H1 (cell line): ENCODE measurements at regions not wholly inside any gene's neighbourhood (a gene's known extent, or its start where the extent isn't known, plus 50 kb on each side); places are given as distances from the start of the nearest gene placed in this dataset.
"Not testable (repeated sequence)": the region's sequence is repeated elsewhere in the genome, so short reads cannot be mapped to it uniquely, and the experiment has no call there.

Source experiments
- CTCF ChIA-PET: fragments of 300-600 bp; sonication (Branson Sonifier 250); formaldehyde crosslinking; loops from one replicate; lab custom pipeline; 2021; ENCODE audit not compliant: partially characterized antibody; lab: Charles Lee
- POLR2A ChIA-PET: fragments of 300-600 bp; sonication (Branson Sonifier 250); formaldehyde crosslinking; loops from one replicate; lab custom pipeline; 2021; ENCODE audit warnings: inconsistent platforms; ENCODE audit not compliant: partially characterized antibody; lab: Charles Lee
- DNase-seq, 2 experiments: peaks; one replicate each; pipeline versions ENCODE4 v3.0.0 to v3.0.0-alpha.2; 2010 to 2022; ENCODE audit warnings: low spot score in 2 of 2, low read depth in 1 of 2, mixed read lengths in 1 of 2
- FAIRE-seq: peaks from 2 replicates; lab custom pipeline; 2011; peaks lifted over from hg19 to GRCh38; lab: Jason Lieb, UNC
- H2AFZ ChIP-seq: 2 replicates; pipeline ENCODE4 v1.8.1; 2012; ENCODE audit warnings: low read length, inconsistent platforms
- H2AK5ac ChIP-seq: 2 replicates; pipeline ENCODE4 v1.6.1; 2013; ENCODE audit warnings: low read depth, low read length
- H2BK120ac ChIP-seq: replicated peaks from 2 replicates; pipeline ENCODE3; 2013; ENCODE audit warnings: low read depth, low read length, inconsistent platforms
- H2BK12ac ChIP-seq: 2 replicates; pipeline ENCODE4 v1.6.1; 2013; ENCODE audit warnings: low read depth, low read length
- H2BK15ac ChIP-seq: 2 replicates; pipeline ENCODE4 v1.6.1; 2013; ENCODE audit warnings: low read length
- H2BK20ac ChIP-seq: 2 replicates; pipeline ENCODE4 v1.6.1; 2013; ENCODE audit warnings: low read length
- H2BK5ac ChIP-seq: 2 replicates; pipeline ENCODE4 v1.6.1; 2013; ENCODE audit warnings: low read depth, low read length
- H3K14ac ChIP-seq: 2 replicates; pipeline ENCODE4 v1.6.1; 2013; ENCODE audit warnings: inconsistent platforms; ENCODE audit not compliant: insufficient read length
- H3K18ac ChIP-seq: 2 replicates; pipeline ENCODE4 v1.6.1; 2013; ENCODE audit warnings: low read length; ENCODE audit errors: extremely low read depth
- H3K23ac ChIP-seq: 2 replicates; pipeline ENCODE4 v1.6.1; 2013; ENCODE audit warnings: inconsistent platforms; ENCODE audit not compliant: insufficient read length
- H3K23me2 ChIP-seq: 2 replicates; pipeline ENCODE4 v1.6.1; 2013; ENCODE audit warnings: low read depth, low read length
- H3K27ac ChIP-seq: 2 replicates; pipeline ENCODE4 v1.6.1; 2011; ENCODE audit warnings: low read depth, low read length, inconsistent platforms
- H3K27me3 ChIP-seq, 4 experiments: replicated peaks in 1 of 4; 1 replicate in 1 of 4; 2 replicates in 3 of 4; pipeline versions ENCODE4 v1.6.1 to v1.8.1; 2011 to 2013; ENCODE audit warnings: low read length in 3 of 4, mild to moderate bottlenecking in 3 of 4, inconsistent platforms in 2 of 4, mixed read lengths in 2 of 4, moderate library complexity in 1 of 4; ENCODE audit not compliant: control insufficient read depth in 3 of 4, insufficient read depth in 3 of 4; ENCODE audit errors: extremely low read depth in 1 of 4
- H3K36me3 ChIP-seq, 4 experiments: 2 replicates each; pipeline versions ENCODE4 v1.6.1 to v1.8.1; 2011 to 2013; ENCODE audit warnings: mild to moderate bottlenecking in 4 of 4, low read length in 3 of 4, moderate library complexity in 2 of 4, control low read depth in 1 of 4, inconsistent platforms in 1 of 4; ENCODE audit not compliant: insufficient read depth in 4 of 4, control insufficient read depth in 2 of 4
- H3K4ac ChIP-seq: replicated peaks from 2 replicates; pipeline ENCODE3; 2013; ENCODE audit warnings: low read length, low read depth, mixed read lengths, inconsistent platforms; ENCODE audit not compliant: insufficient read length
- H3K4me1 ChIP-seq, 4 experiments: replicated peaks in 1 of 4; 1 replicate in 1 of 4; 2 replicates in 3 of 4; pipeline versions ENCODE4 v1.6.1 to v1.8.1; 2011 to 2013; ENCODE audit warnings: low read length in 3 of 4, inconsistent platforms in 2 of 4, mixed read lengths in 1 of 4; ENCODE audit not compliant: insufficient read depth in 4 of 4, control insufficient read depth in 3 of 4
- H3K4me2 ChIP-seq, 2 experiments: 2 replicates each; pipeline versions ENCODE4 v1.6.1 to v1.8.1; 2011 to 2013; ENCODE audit warnings: low read depth in 2 of 2, low read length in 2 of 2, control low read depth in 1 of 2, inconsistent platforms in 1 of 2, mild to moderate bottlenecking in 1 of 2; ENCODE audit not compliant: insufficient read depth in 1 of 2
- H3K4me3 ChIP-seq, 4 experiments: fragments of 200-600, 300-600 bp in 1 of 4; sonication (generic), shearing (Covaris generic), sonication (Bioruptor Twin) in 1 of 4; 2 replicates each; pipeline versions ENCODE4 v1.5.1 to v1.8.1; 2011 to 2016; ENCODE audit warnings: low read length in 4 of 4, low read depth in 3 of 4, control low read depth in 2 of 4, inconsistent platforms in 2 of 4, mild to moderate bottlenecking in 2 of 4, mixed read lengths in 1 of 4, moderate library complexity in 1 of 4; ENCODE audit not compliant: insufficient read depth in 2 of 4; ENCODE audit errors: extremely low read depth in 1 of 4
- H3K56ac ChIP-seq: replicated peaks from 2 replicates; pipeline ENCODE3; 2013; ENCODE audit warnings: low read depth, mild to moderate bottlenecking, mixed read lengths, low read length, inconsistent platforms; ENCODE audit not compliant: insufficient read length
- H3K79me1 ChIP-seq: 2 replicates; pipeline ENCODE4 v1.6.1; 2013; ENCODE audit warnings: low read depth, low read length, control low read depth
- H3K79me2 ChIP-seq, 2 experiments: 2 replicates each; pipeline versions ENCODE4 v1.6.1 to v1.8.1; 2012 to 2013; ENCODE audit warnings: low read length in 2 of 2, mild to moderate bottlenecking in 2 of 2, inconsistent platforms in 1 of 2; ENCODE audit not compliant: insufficient read depth in 2 of 2, control insufficient read depth in 1 of 2
- H3K9ac ChIP-seq, 4 experiments: replicated peaks in 1 of 4; 1 replicate in 1 of 4; 2 replicates in 3 of 4; pipeline versions ENCODE4 v1.6.1 to v1.8.1; 2011 to 2013; ENCODE audit warnings: low read depth in 3 of 4, low read length in 3 of 4, control low read depth in 2 of 4, mild to moderate bottlenecking in 2 of 4, moderate library complexity in 2 of 4, inconsistent platforms in 1 of 4; ENCODE audit errors: extremely low read depth in 1 of 4
- H3K9me3 ChIP-seq, 2 experiments: 2 replicates each; pipeline versions ENCODE4 v1.6.1 to v1.8.1; 2012 to 2013; ENCODE audit warnings: mild to moderate bottlenecking in 2 of 2, moderate library complexity in 2 of 2, control low read depth in 1 of 2, inconsistent platforms in 1 of 2, low read depth in 1 of 2, low read length in 1 of 2, mixed read lengths in 1 of 2; ENCODE audit not compliant: insufficient read depth in 2 of 2
- H4K20me1 ChIP-seq, 2 experiments: replicated peaks in 1 of 2; 2 replicates each; pipeline versions ENCODE3 to v1.8.1; 2011 to 2013; ENCODE audit warnings: inconsistent platforms in 2 of 2, low read length in 2 of 2, mild to moderate bottlenecking in 1 of 2; ENCODE audit not compliant: insufficient read depth in 2 of 2, control insufficient read depth in 1 of 2
- H4K5ac ChIP-seq: 2 replicates; pipeline ENCODE4 v1.6.1; 2013; ENCODE audit warnings: low read length, low read depth, mixed read lengths, inconsistent platforms; ENCODE audit not compliant: insufficient read length
- H4K8ac ChIP-seq: 2 replicates; pipeline ENCODE4 v1.8.0; 2013; ENCODE audit warnings: mild to moderate bottlenecking, moderate library complexity, low read length, inconsistent platforms; ENCODE audit not compliant: insufficient read depth; ENCODE audit errors: extremely low read depth
- H4K91ac ChIP-seq: replicated peaks from 2 replicates; pipeline ENCODE3; 2013; ENCODE audit warnings: low read length, mixed read lengths, inconsistent platforms; ENCODE audit not compliant: insufficient read length
- WGBS, 2 experiments: shearing (Covaris generic) in 1 of 2; methylation state at CpG; one replicate each; pipeline versions ENCODE4 v1.1.6 to v1.1.7; 2013 to 2015; ENCODE audit warnings: low lambda C conversion rate in 2 of 2, mixed read lengths in 2 of 2, inconsistent platforms in 1 of 2, low coverage in 1 of 2, missing lambda C conversion rate in 1 of 2; ENCODE audit not compliant: insufficient replicate concordance in 2 of 2, insufficient coverage in 1 of 2, insufficient read length in 1 of 2; ENCODE audit errors: extremely low coverage in 1 of 2, missing lambda C conversion rate in 1 of 2; 5-methylcytosine and 5-hydroxymethylcytosine counted together

DNA sequence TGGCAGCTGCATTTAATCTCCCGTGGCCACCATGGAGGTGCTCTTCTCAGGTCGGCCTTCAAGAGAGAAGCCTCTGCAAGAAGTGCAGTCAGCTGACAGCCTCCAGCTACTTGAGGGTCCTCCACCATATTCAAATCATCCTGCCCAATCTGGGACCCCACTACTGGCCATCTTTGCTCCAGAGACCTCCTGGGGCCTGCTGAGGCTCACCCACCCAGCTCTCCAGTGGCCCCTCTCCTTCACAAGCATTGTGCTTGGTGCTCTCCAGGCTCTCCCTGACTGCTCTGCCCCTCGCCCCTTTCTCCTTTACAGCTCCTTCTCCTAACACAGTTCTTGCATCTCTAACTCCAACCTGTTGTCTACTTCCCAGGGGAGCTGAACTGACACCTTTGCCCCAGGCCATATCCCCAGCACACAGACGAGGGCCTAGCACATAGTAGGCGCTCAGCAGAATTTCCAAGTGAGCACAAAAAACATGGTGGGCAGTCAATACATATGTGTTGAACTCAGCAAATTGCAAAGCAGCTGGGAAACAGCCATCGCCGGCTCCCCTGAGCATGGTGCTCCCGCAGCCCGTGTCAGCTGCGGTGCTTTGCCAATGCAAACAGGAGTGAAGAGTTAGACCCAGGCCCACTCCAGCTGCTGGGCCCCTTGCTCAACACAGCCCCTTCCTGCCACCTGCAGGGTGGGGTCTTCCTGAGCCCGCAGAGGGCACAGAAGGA is 102.2 kb downstream of the TNFRSF13B start:
- H3K36me3 ChIP-seq, H3K18ac ChIP-seq, H3K27ac ChIP-seq, H2BK15ac ChIP-seq, H3K14ac ChIP-seq, H2BK20ac ChIP-seq, H3K4me1 ChIP-seq, H3K27me3 ChIP-seq, H4K8ac ChIP-seq, H4K20me1 ChIP-seq, H2BK120ac ChIP-seq, H2AFZ ChIP-seq, H2BK5ac ChIP-seq, H2BK12ac ChIP-seq, H3K9me3 ChIP-seq, H2AK5ac ChIP-seq, H3K4me2 ChIP-seq, H3K9ac ChIP-seq, H3K79me2 ChIP-seq, H4K5ac ChIP-seq, H3K23ac ChIP-seq, H3K4me3 ChIP-seq, H3K23me2 ChIP-seq, H3K79me1 ChIP-seq, H3K56ac ChIP-seq, DNase-seq, H3K4ac ChIP-seq, CTCF ChIA-PET, H4K91ac ChIP-seq, FAIRE-seq: not testable (repeated sequence)
- WGBS, 2 experiments, result 94% methylated on average over 8 of the region's 11 CpGs; no CpG with 5 or more reads in 1 of the 2 experiments
- POLR2A ChIA-PET, result interaction anchor here (0.7 kb wide), 1 partner anchor 191 kb away, joined by 3 read pairs; no protein-coding TSS in a partner anchor

DNA sequence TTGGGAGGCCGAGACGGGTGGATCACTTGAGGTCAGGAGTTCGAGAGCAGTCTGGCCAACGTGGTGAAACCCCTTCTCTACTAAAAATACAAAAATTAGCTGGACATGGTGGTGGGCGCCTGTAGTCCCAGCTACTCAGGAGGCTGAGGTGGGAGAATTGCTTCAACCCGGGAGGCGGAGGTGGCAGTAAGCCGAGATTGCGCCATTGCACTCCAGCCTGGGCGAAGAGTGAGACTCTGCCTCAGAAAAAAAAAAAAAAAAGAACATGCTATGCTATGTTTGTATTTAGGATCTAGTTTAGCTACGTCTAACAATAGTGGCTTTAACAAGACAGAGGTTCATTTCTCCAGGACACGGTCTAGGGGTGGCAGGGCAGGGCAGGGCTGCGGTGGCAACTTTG is 103.3 kb downstream of the TNFRSF13B start:
- H3K4me3 ChIP-seq, H4K5ac ChIP-seq, H3K9me3 ChIP-seq, H3K4me1 ChIP-seq, H3K36me3 ChIP-seq, H3K79me2 ChIP-seq, H4K20me1 ChIP-seq, H3K9ac ChIP-seq, H4K91ac ChIP-seq, H2BK12ac ChIP-seq, H2BK5ac ChIP-seq, H3K14ac ChIP-seq, H4K8ac ChIP-seq, H2AFZ ChIP-seq, H2BK20ac ChIP-seq, H3K27ac ChIP-seq, H3K79me1 ChIP-seq, H2BK15ac ChIP-seq, H3K23ac ChIP-seq, H3K23me2 ChIP-seq, H3K18ac ChIP-seq, DNase-seq, H3K4ac ChIP-seq, H3K4me2 ChIP-seq, H3K27me3 ChIP-seq, H2AK5ac ChIP-seq, H3K56ac ChIP-seq, FAIRE-seq, H2BK120ac ChIP-seq: not testable (repeated sequence)
- CTCF ChIA-PET, result interaction anchor here (0.6 kb wide), 2 partner anchors 191 to 415 kb away, joined by 3 read pairs; no protein-coding TSS in a partner anchor
- 95% methylated on average over 13 of the region's 13 CpGs; no CpG with 5 or more reads in 1 of the 2 experiments for WGBS, 2 experiments
- POLR2A ChIA-PET, result interaction anchor here (0.6 kb wide), 1 partner anchor 121 kb away, joined by 3 read pairs; no protein-coding TSS in a partner anchor
